GM12872 (cell line): ENCODE measurements at regions not wholly inside any gene's neighbourhood (a gene's known extent, or its start where the extent isn't known, plus 50 kb on each side); places are given as distances from the start of the nearest gene placed in this dataset.

Source experiments
- CTCF ChIP-seq: IDR thresholded peaks from 3 replicates; pipeline ENCODE4 v1.5.1; 2011; ENCODE audit warnings: low read depth, mild to moderate bottlenecking, low read length, moderate library complexity; ENCODE audit not compliant: insufficient read depth

DNA sequence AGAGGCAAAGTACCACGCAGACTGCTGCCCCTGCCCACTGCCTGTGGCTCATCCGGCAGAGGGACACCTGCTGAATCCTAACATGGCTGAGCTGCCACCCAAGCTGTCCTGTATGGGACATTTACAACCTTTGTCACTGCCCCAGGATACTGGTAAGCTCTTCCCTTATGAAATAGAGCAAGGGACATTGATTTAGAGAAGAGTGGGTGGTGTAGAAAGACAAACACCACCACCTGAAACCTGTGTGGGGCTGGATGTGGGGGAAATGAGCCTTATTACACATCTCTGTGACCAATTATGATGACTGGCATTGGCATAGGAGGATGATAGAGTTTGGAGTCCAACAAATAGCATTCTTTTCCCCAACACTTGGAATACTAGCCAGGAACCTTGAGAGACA is 81.2 kb upstream of the GZMB start:
- no peak for TF ChIP-seq CTCF

- TF ChIP-seq CTCF = no peak
Observed at GRCh38 chr14:24713404-24713803, 79.4 kb upstream of the GZMB start.

- TF ChIP-seq CTCF = no peak
Observed at GRCh38 chr14:24712909-24713308, 78.9 kb upstream of the GZMB start.

- no peak for TF ChIP-seq CTCF
Observed at GRCh38 chr14:24712374-24712773, 78.4 kb upstream of the GZMB start.

- TF ChIP-seq CTCF = peak; percentile 79
Observed at GRCh38 chr14:24710403-24711112, 76.6 kb upstream of the GZMB start.

GRCh38 chr14:24708684-24709083 is 74.7 kb upstream of the GZMB start:
- TF ChIP-seq CTCF = no peak

GRCh38 chr14:24706351-24706750 is 72.4 kb upstream of the GZMB start:
- no peak for TF ChIP-seq CTCF

DNA sequence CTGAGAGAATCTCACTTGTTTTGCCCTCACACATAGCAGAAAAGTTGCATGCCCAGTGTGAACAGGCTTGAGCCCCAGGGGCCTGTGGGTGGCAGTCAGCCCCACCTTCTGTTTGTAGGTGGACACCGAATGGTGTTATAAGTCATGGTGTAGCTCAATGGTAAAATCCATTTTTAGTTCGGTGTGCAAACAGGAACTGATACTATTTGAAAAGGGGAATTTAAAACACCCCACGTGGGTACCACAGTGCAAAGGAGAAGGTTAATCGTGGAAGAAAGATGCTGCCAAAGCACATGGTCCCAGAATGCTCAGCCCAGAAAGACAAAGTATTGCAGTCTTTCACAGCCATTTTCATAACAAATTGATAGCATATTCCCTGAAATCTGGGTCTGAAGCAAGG is 71.8 kb upstream of the GZMB start:
- no peak for TF ChIP-seq CTCF
